ENCODE measurements at regions not wholly inside any gene's neighbourhood (a gene's known extent, or its start where the extent isn't known, plus 50 kb on each side); places are given as distances from the start of the nearest gene placed in this dataset.

GRCh38 chr12:126668538-126668937, 1598.4 kb upstream of the TMEM132C start:
- in situ Hi-C loops (cut with MboI; ENCODE audit: low sequenced_read_pairs, unreplicated experiment), result no loop called here
- DNase-seq (ENCODE audit: low spot score), result no peak
- TF ChIP-seq, protein P1, sequence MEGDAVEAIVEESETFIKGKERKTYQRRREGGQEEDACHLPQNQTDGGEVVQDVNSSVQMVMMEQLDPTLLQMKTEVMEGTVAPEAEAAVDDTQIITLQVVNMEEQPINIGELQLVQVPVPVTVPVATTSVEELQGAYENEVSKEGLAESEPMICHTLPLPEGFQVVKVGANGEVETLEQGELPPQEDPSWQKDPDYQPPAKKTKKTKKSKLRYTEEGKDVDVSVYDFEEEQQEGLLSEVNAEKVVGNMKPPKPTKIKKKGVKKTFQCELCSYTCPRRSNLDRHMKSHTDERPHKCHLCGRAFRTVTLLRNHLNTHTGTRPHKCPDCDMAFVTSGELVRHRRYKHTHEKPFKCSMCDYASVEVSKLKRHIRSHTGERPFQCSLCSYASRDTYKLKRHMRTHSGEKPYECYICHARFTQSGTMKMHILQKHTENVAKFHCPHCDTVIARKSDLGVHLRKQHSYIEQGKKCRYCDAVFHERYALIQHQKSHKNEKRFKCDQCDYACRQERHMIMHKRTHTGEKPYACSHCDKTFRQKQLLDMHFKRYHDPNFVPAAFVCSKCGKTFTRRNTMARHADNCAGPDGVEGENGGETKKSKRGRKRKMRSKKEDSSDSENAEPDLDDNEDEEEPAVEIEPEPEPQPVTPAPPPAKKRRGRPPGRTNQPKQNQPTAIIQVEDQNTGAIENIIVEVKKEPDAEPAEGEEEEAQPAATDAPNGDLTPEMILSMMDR (IDR thresholded peaks at IDR 0.05; ENCODE audit: borderline replicate concordance, control extremely low read depth, extremely low read depth, insufficient read depth, missing control alignments), result no peak

DNA sequence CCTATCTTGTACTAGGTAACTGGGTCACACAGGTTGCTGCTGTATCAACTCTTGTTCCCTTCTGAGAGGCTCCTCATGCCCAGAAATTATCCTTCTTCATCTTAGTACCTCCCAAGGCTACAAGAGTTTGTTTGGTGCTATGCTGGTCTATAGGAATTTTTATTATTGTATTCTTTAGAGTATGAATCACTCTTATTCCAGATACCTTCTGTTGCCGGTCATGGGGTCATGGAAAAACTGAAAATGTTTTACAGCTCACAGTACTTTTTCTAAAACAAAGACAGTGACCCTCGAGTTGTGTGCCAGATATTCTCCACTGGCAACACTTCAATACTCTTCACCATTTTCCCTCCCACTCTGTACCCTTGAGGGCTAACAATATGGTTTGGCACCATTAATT, 1598.0 kb upstream of the TMEM132C start:
- in situ Hi-C loops (cut with MboI; ENCODE audit: low sequenced_read_pairs, unreplicated experiment), result no loop called here
- DNase-seq (ENCODE audit: low spot score), result no peak
- TF ChIP-seq, protein P1 (IDR thresholded peaks at IDR 0.05; ENCODE audit: borderline replicate concordance, control extremely low read depth, extremely low read depth, insufficient read depth, missing control alignments), result no peak

DNA sequence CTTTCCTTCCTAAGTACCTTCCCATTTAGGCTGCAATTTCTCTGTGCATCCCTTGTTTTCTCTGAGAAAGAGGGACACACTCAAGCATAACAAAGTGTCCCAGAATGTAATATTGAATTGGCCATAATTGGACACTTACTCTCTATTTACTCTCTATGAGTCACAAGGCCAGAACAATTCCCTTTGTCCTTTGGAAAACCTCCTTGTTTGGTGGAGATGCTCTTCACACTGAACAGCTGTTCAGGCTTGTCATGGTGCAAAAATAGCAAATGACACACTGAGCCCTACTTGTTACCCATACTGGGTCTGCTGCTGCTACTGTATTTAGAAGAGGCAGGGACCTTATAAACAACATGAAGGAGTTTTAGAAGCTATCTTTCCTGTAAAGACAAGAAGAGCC, 1590.5 kb upstream of the TMEM132C start:
- in situ Hi-C loops (cut with MboI; ENCODE audit: low sequenced_read_pairs, unreplicated experiment), result no loop called here
- TF ChIP-seq, protein P1 (IDR thresholded peaks at IDR 0.05; ENCODE audit: borderline replicate concordance, control extremely low read depth, extremely low read depth, insufficient read depth, missing control alignments), result no peak
- DNase-seq (ENCODE audit: low spot score), result no peak

GRCh38 chr12:126681676-126682075, 1585.3 kb upstream of the TMEM132C start:
- in situ Hi-C loops (cut with MboI; ENCODE audit: low sequenced_read_pairs, unreplicated experiment), result no loop called here
- TF ChIP-seq, protein P1 (IDR thresholded peaks at IDR 0.05; ENCODE audit: borderline replicate concordance, control extremely low read depth, extremely low read depth, insufficient read depth, missing control alignments), result no peak
- DNase-seq (ENCODE audit: low spot score), result no peak

DNA sequence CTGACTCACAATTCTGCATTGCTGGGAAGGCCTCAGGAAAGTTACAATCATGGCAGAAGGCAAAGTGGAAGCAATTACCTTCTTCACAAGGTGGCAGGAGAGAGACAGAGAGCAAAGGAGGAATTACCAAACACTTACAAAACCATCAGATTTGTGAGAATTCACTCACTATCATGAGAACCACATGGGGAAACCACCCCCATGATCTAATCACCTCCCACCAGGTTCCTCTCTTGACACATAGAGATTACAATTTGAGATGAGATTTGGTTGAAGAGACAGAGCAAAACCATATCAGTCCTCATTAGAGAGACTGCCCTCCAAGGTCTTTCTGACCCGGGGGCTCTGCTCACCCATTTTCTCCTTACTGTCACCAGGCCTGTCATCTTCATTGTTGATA, 1582.3 kb upstream of the TMEM132C start:
- DNase-seq (ENCODE audit: low spot score), result no peak
- TF ChIP-seq, protein P1 (IDR thresholded peaks at IDR 0.05; ENCODE audit: borderline replicate concordance, control extremely low read depth, extremely low read depth, insufficient read depth, missing control alignments), result no peak
- in situ Hi-C loops (cut with MboI; ENCODE audit: low sequenced_read_pairs, unreplicated experiment), result no loop called here

DNA sequence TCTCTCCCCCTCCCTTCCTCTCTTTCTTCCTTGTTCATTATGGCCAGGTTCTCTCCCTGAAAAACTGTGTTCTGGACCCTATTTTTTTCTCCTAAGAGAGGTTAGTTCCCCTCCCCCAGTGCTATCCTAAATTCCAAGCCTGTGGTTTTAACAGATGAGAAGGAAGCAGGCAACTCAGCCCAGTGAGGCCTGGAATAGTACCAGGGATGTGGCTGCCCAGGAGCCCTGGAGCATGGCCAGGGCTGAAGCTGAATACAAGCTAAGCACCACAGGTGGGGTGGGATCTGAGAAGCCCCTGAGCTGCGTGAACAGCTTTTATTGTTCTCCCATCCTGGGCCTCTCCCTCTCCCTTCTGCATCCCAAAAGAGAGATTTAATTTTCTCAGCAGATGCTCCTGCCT, 1581.3 kb upstream of the TMEM132C start:
- no peak for DNase-seq (ENCODE audit: low spot score)
- in situ Hi-C loops (cut with MboI; ENCODE audit: low sequenced_read_pairs, unreplicated experiment), result no loop called here
- TF ChIP-seq, protein P1 (IDR thresholded peaks at IDR 0.05; ENCODE audit: borderline replicate concordance, control extremely low read depth, extremely low read depth, insufficient read depth, missing control alignments), result no peak

GRCh38 chr12:126688556-126688955, 1578.4 kb upstream of the TMEM132C start:
- in situ Hi-C loops (cut with MboI; ENCODE audit: low sequenced_read_pairs, unreplicated experiment), result no loop called here
- no peak for DNase-seq (ENCODE audit: low spot score)
- TF ChIP-seq, protein P1 (IDR thresholded peaks at IDR 0.05; ENCODE audit: borderline replicate concordance, control extremely low read depth, extremely low read depth, insufficient read depth, missing control alignments), result no peak

All from GM13976 (cell line).